GM23338 (cell line): ENCODE measurements at regions not wholly inside any gene's neighbourhood (a gene's known extent, or its start where the extent isn't known, plus 50 kb on each side); places are given as distances from the start of the nearest gene placed in this dataset.

Source experiments
- CTCF ChIP-seq, 2 experiments: fragments of 200-600 bp in 1 of 2; sonication (generic) in 1 of 2; conservative IDR thresholded peaks; 2 replicates each; pipeline versions ENCODE4 v1.5.1 to v1.6.1; 2016 to 2017; ENCODE audit warnings: antibody characterized with exemption in 2 of 2, low read depth in 2 of 2, mild to moderate bottlenecking in 2 of 2, moderate library complexity in 1 of 2
- ETS1 ChIP-seq: IDR thresholded peaks from 2 replicates; pipeline ENCODE4 v1.6.1; 2016; ENCODE audit warnings: antibody characterized with exemption
- EZH2 ChIP-seq: fragments of 200-600 bp; sonication (generic); IDR thresholded peaks from one replicate; pipeline ENCODE4 v1.8.0; 2017; ENCODE audit warnings: antibody characterized with exemption, mild to moderate bottlenecking, low read depth; ENCODE audit not compliant: unreplicated experiment
- EZH2phosphoT487 ChIP-seq: fragments of 200-600 bp; sonication (generic); IDR thresholded peaks from one replicate; pipeline ENCODE4 v1.8.1; 2018; ENCODE audit warnings: antibody characterized with exemption; ENCODE audit not compliant: unreplicated experiment
- NANOG ChIP-seq: IDR thresholded peaks from 2 replicates; pipeline ENCODE4 v1.6.1; 2016; ENCODE audit warnings: antibody characterized with exemption, borderline replicate concordance
- POLR2AphosphoS5 ChIP-seq: IDR thresholded peaks from 2 replicates; pipeline ENCODE4 v1.6.1; 2016; ENCODE audit warnings: antibody characterized with exemption, low read depth
- STAT1 ChIP-seq: IDR thresholded peaks from one replicate; pipeline ENCODE4 v1.6.1; 2016; ENCODE audit warnings: antibody characterized with exemption; ENCODE audit not compliant: unreplicated experiment
- ZNF331 ChIP-seq: fragments of 250-450 bp; sonication (Bioruptor Pico); IDR thresholded peaks from 2 replicates; pipeline ENCODE4 v1.5.0; 2020; ENCODE audit warnings: low read depth, mild to moderate bottlenecking, moderate library complexity

DNA sequence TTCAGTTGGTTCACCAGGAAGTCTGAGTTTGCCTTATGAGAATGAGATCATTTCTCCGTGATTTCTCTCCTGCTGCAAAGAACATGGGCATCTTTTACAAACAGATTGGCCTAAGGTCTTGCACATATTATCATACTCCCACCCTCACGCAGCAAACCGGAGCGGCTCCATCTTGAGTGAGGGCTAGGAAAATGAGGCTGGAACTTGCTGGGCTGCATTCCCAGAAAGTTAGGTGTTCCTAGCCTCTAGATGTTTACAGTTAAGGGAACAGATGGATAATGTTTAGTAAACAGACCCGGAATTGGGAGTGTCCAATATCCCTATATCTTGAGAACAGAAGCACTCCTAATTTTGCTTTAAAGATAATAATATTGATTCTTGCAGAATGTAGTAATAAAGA lies 247.9 kb upstream of the VCX3A start:
- TF ChIP-seq ZNF331 (CRISPR knock-in tag) (no peak), CTCF (conservative IDR thresholded peaks at IDR 0.05; ENCODE audit: low read depth in 2 of 2) (no peak), EZH2phosphoT487 (no peak), ETS1 (no peak), EZH2 (no peak), POLR2AphosphoS5 (no peak), NANOG (no peak), STAT1 (no peak)
